Smooth muscle cell (in vitro differentiated cells): ENCODE measurements at regions not wholly inside any gene's neighbourhood (a gene's known extent, or its start where the extent isn't known, plus 50 kb on each side); places are given as distances from the start of the nearest gene placed in this dataset.

ENCODE experiments used
- DNase-seq: peaks from one replicate; lab custom pipeline; 2025; ENCODE audit not compliant: unreplicated experiment; lab: John Stamatoyannopoulos, UW
- H2AFZ ChIP-seq: fragments of 200-600 bp; sonication (generic); 2 replicates; pipeline ENCODE4 v1.6.0; 2016; ENCODE audit warnings: antibody characterized with exemption, low read depth, mild to moderate bottlenecking
- H3F3A ChIP-seq: fragments of 200-600 bp; sonication (generic); 2 replicates; pipeline ENCODE4 v1.6.0; 2017; ENCODE audit warnings: antibody characterized with exemption, low read depth
- H3K27ac ChIP-seq: fragments of 200-600 bp; sonication (generic); 2 replicates; pipeline ENCODE4 v1.5.1; 2016; ENCODE audit warnings: low read depth, mild to moderate bottlenecking
- H3K27me3 ChIP-seq: fragments of 200-600 bp; sonication (generic); 2 replicates; pipeline ENCODE4 v1.6.1; 2016; ENCODE audit warnings: low read depth, mild to moderate bottlenecking
- H3K36me3 ChIP-seq: fragments of 200-600 bp; sonication (generic); 2 replicates; pipeline ENCODE4 v1.5.1; 2016; ENCODE audit warnings: low read depth
- H3K4me1 ChIP-seq: fragments of 200-600 bp; sonication (generic); 2 replicates; pipeline ENCODE4 v1.5.1; 2016; ENCODE audit warnings: low read depth
- H3K4me2 ChIP-seq: fragments of 200-600 bp; sonication (generic); 2 replicates; pipeline ENCODE4 v1.6.0; 2016; ENCODE audit warnings: mild to moderate bottlenecking
- H3K4me3 ChIP-seq: fragments of 200-600 bp; sonication (generic); 2 replicates; pipeline ENCODE4 v1.5.1; 2016; ENCODE audit warnings: mild to moderate bottlenecking
- H3K79me2 ChIP-seq: fragments of 200-600 bp; sonication (generic); 2 replicates; pipeline ENCODE4 v1.6.0; 2016; ENCODE audit warnings: low read depth, mild to moderate bottlenecking
- H3K9ac ChIP-seq: fragments of 200-600 bp; sonication (generic); 2 replicates; pipeline ENCODE4 v1.6.0; 2016; ENCODE audit warnings: low read depth
- H3K9me3 ChIP-seq: fragments of 200-600 bp; sonication (generic); replicated peaks from 2 replicates; pipeline ENCODE4 v1.5.1; 2016; ENCODE audit warnings: low read depth
- H4K20me1 ChIP-seq: fragments of 200-600 bp; sonication (generic); 2 replicates; pipeline ENCODE4 v1.6.0; 2016; ENCODE audit warnings: low read depth
- WGBS: methylation state at CpG from one replicate; pipeline ENCODE4 v1.1.7; 2016; ENCODE audit warnings: low lambda C conversion rate; 5-methylcytosine and 5-hydroxymethylcytosine counted together
- TF ChIP-seq, protein P1 (sequence below): fragments of 200-600 bp; sonication (generic); IDR thresholded peaks from 2 replicates; pipeline ENCODE4 v1.5.1; 2017; ENCODE audit warnings: borderline replicate concordance, mild to moderate bottlenecking, antibody characterized with exemption; ENCODE audit not compliant: insufficient read depth, poor library complexity, severe bottlenecking

DNA sequence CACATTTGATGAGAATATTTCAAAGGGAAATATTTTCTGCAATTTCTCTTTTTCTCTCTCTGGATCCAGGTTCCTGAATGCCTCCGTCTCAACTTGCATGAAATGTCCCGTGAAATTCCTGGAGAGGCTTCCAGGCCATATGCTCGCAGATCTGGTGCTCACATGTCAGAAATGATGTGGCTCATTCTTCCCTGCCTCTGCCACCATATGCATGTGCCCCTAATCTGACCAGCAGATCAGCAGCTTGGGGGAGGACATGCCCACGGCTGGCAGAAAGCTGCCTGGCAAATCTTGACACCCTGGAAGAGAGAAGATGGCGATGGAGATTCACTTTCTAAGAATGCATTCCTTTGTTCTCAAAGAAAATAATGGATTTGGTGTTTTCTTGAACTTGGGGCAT, 490.7 kb downstream of the RPS24 start:
- TF ChIP-seq, protein P1, sequence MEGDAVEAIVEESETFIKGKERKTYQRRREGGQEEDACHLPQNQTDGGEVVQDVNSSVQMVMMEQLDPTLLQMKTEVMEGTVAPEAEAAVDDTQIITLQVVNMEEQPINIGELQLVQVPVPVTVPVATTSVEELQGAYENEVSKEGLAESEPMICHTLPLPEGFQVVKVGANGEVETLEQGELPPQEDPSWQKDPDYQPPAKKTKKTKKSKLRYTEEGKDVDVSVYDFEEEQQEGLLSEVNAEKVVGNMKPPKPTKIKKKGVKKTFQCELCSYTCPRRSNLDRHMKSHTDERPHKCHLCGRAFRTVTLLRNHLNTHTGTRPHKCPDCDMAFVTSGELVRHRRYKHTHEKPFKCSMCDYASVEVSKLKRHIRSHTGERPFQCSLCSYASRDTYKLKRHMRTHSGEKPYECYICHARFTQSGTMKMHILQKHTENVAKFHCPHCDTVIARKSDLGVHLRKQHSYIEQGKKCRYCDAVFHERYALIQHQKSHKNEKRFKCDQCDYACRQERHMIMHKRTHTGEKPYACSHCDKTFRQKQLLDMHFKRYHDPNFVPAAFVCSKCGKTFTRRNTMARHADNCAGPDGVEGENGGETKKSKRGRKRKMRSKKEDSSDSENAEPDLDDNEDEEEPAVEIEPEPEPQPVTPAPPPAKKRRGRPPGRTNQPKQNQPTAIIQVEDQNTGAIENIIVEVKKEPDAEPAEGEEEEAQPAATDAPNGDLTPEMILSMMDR, result no peak
- Histone ChIP-seq H3K4me2 (no peak overlapping the region), H3K27me3 (no peaks in the 10 kb centered on the region), H3K9ac (no peak overlapping the region), H3K9me3 (no peaks in the 10 kb centered on the region), H3K27ac (no peak overlapping the region), H3K79me2 (no peaks in the 10 kb centered on the region), H4K20me1 (no peaks in the 10 kb centered on the region), H3K4me3 (no peak overlapping the region), H3K4me1 (no peaks in the 10 kb centered on the region), H3F3A (peaks cover 11% of the 10 kb centered on the region), H3K36me3 (no peaks in the 10 kb centered on the region), H2AFZ (no peak overlapping the region)
- WGBS, result 76% methylated on average over 5 of the region's 5 CpGs
- DNase-seq, result no peak

DNA sequence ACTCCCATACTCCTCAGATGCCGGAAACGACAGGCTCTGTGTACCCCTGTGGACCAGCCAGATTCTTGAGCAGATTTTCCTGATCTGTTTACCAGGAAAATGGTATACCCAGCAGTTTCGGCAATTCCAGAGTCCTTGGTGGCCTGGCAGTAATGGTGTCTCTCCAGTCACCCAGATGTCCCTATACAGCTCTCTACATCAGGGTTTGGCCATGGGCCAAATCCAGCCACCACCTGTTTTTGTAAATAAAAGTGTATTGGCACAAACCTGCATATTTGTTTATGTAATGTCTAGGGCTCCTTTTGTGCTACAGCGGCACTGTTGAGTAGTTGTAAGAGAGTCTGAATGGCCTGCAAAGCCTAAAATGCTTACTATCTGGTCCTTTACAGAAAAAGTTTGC, 491.3 kb downstream of the RPS24 start:
- Histone ChIP-seq H3K27me3 (no peaks in the 10 kb centered on the region), H3K36me3 (no peaks in the 10 kb centered on the region), H3K4me1 (no peaks in the 10 kb centered on the region), H3K4me2 (no peak overlapping the region), H2AFZ (no peak overlapping the region), H3K9ac (no peak overlapping the region), H3F3A (peaks cover 10% of the 10 kb centered on the region), H3K27ac (no peak overlapping the region), H3K4me3 (no peak overlapping the region), H3K79me2 (no peaks in the 10 kb centered on the region), H3K9me3 (no peaks in the 10 kb centered on the region), H4K20me1 (no peaks in the 10 kb centered on the region)
- WGBS, result 94% methylated on average over 4 of the region's 4 CpGs
- TF ChIP-seq, protein P1, result no peak
- DNase-seq, result no peak

DNA sequence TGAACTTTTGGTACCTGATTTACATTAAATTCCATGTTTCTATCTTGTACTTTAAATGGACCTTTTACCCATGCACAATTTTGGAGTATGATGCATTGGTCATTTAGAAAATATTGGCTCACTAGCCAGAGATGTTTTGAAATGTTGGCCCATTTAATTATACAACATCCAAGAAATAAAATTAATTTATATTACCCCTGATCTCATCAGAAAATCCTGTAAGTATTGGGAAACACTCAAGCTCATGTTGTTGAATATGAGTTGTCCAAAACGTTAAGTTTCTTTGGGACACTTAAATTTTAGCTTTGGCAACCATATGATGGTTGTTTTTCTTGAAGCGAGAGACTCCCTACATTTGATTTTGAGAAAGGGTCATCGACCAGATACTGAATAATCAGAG, 492.7 kb downstream of the RPS24 start:
- Histone ChIP-seq H3K9me3 (no peaks in the 10 kb centered on the region), H3K9ac (no peak overlapping the region), H3K27me3 (no peaks in the 10 kb centered on the region), H3K27ac (no peak overlapping the region), H3K36me3 (no peaks in the 10 kb centered on the region), H3K4me1 (no peaks in the 10 kb centered on the region), H4K20me1 (no peaks in the 10 kb centered on the region), H2AFZ (no peak overlapping the region), H3K79me2 (no peaks in the 10 kb centered on the region), H3K4me2 (no peak overlapping the region), H3K4me3 (no peak overlapping the region), H3F3A (no peaks in the 10 kb centered on the region)
- TF ChIP-seq, protein P1, result no peak
- DNase-seq, result no peak
- 93% methylated on average over 3 of the region's 3 CpGs for WGBS

DNA sequence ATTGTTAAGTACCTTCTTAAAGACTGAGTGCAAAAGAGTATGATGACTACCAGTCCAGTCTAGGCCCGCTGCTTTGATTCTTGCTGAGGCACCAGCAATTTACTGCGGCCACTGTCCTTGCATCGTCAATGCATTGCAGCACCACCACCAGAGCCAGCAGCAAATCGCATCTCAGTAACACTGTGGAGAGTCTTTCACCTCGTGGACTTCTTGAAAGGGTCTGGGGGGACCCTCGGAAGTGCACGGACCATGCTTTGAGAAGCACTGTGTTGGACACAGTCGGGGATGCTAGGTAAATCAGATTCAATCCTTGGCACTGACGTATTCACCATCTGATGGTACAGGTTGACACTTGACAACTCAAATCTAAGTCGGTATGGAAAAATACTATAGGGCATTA, 493.6 kb downstream of the RPS24 start:
- 83% methylated on average over 10 of the region's 10 CpGs for WGBS
- H3K4me2 ChIP-seq, result no peak overlapping the region
- H3K9ac ChIP-seq, result no peak overlapping the region

More for the DNA sequence above, 493.6 kb downstream of the RPS24 start:
- TF ChIP-seq, protein P1, result no peak
- no peak for DNase-seq
- H3K4me1 ChIP-seq, result no peaks in the 10 kb centered on the region
- H4K20me1 ChIP-seq, result no peaks in the 10 kb centered on the region
- no peaks in the 10 kb centered on the region for H3F3A ChIP-seq
- no peak overlapping the region for H3K27ac ChIP-seq
- no peak overlapping the region for H3K4me3 ChIP-seq
- H3K36me3 ChIP-seq, result no peaks in the 10 kb centered on the region
- no peaks in the 10 kb centered on the region for H3K27me3 ChIP-seq
- H2AFZ ChIP-seq, result no peak overlapping the region
- no peaks in the 10 kb centered on the region for H3K79me2 ChIP-seq
- H3K9me3 ChIP-seq, result no peaks in the 10 kb centered on the region
